Osteoblast (primary cell): ENCODE measurements at regions not wholly inside any gene's neighbourhood (a gene's known extent, or its start where the extent isn't known, plus 50 kb on each side); places are given as distances from the start of the nearest gene placed in this dataset.

Experiments used
- DNase-seq: peaks from one replicate; pipeline ENCODE4 v3.0.0; 2011; ENCODE audit warnings: low spot score, mixed read lengths; ENCODE audit not compliant: insufficient read length; ENCODE audit errors: missing footprints
- H2AFZ ChIP-seq: 2 replicates; pipeline ENCODE4 v1.6.0; 2011; ENCODE audit warnings: mild to moderate bottlenecking, low read length
- H3K27ac ChIP-seq: 2 replicates; pipeline ENCODE4 v1.5.1; 2011; ENCODE audit warnings: mild to moderate bottlenecking, low read depth, low read length, moderate library complexity
- H3K27me3 ChIP-seq: 2 replicates; pipeline ENCODE4 v1.6.0; 2012; ENCODE audit warnings: mild to moderate bottlenecking, control low read depth, inconsistent platforms, low read length, moderate library complexity; ENCODE audit not compliant: insufficient read depth
- H3K36me3 ChIP-seq: 2 replicates; pipeline ENCODE4 v1.5.1; 2011; ENCODE audit warnings: mild to moderate bottlenecking, low read length, control low read depth, moderate library complexity; ENCODE audit not compliant: insufficient read depth
- H3K4me1 ChIP-seq: 2 replicates; pipeline ENCODE4 v1.5.1; 2011; ENCODE audit warnings: mild to moderate bottlenecking, low read length, control low read depth, moderate library complexity; ENCODE audit not compliant: insufficient read depth
- H3K4me2 ChIP-seq: 2 replicates; pipeline ENCODE4 v1.6.0; 2011; ENCODE audit warnings: mild to moderate bottlenecking, low read length; ENCODE audit not compliant: insufficient read depth
- H3K4me3 ChIP-seq: fragments of 200-600 bp; sonication (generic); 3 replicates; pipeline ENCODE4 v1.5.1; 2012; ENCODE audit warnings: mild to moderate bottlenecking, low read length, inconsistent platforms; ENCODE audit not compliant: insufficient read depth
- H3K79me2 ChIP-seq: 2 replicates; pipeline ENCODE4 v1.6.0; 2012; ENCODE audit warnings: mild to moderate bottlenecking, low read length, control low read depth, inconsistent platforms; ENCODE audit not compliant: insufficient read depth
- H3K9me3 ChIP-seq: 2 replicates; pipeline ENCODE4 v1.5.1; 2011; ENCODE audit warnings: low read depth, low read length, control low read depth
- H4K20me1 ChIP-seq: 2 replicates; pipeline ENCODE4 v1.6.0; 2012; ENCODE audit warnings: mild to moderate bottlenecking, low read length, control low read depth; ENCODE audit not compliant: insufficient read depth
- CTCF ChIP-seq: IDR thresholded peaks from 2 replicates; pipeline ENCODE4 v1.5.1; 2011; ENCODE audit warnings: mild to moderate bottlenecking, low read depth, low read length, moderate library complexity; ENCODE audit errors: extremely low read depth

- TF ChIP-seq CTCF: no peak
- H3K27ac ChIP-seq: no peak overlapping the region
- H2AFZ ChIP-seq: no peak overlapping the region
- no peak overlapping the region for H3K4me3 ChIP-seq
- H3K4me2 ChIP-seq: no peak overlapping the region
- H3K4me1 ChIP-seq: peaks cover 7% of the 10 kb centered on the region
- H3K27me3 ChIP-seq: no peaks in the 10 kb centered on the region
- H4K20me1 ChIP-seq: no peaks in the 10 kb centered on the region
- no peaks in the 10 kb centered on the region for H3K79me2 ChIP-seq
- no peaks in the 10 kb centered on the region for H3K36me3 ChIP-seq
- DNase-seq: no peak
- H3K9me3 ChIP-seq: no peaks in the 10 kb centered on the region
These were observed 69.9 kb upstream of the SIPA1L2 start for GRCh38 chr1:232699814-232700213.

- H3K27me3 ChIP-seq: no peaks in the 10 kb centered on the region
- H2AFZ ChIP-seq: no peak overlapping the region
- H3K79me2 ChIP-seq: no peaks in the 10 kb centered on the region
- no peak overlapping the region for H3K4me2 ChIP-seq
- no peak overlapping the region for H3K27ac ChIP-seq
- no peaks in the 10 kb centered on the region for H4K20me1 ChIP-seq
- H3K4me1 ChIP-seq: peaks cover 9% of the 10 kb centered on the region
- H3K36me3 ChIP-seq: no peaks in the 10 kb centered on the region
- no peaks in the 10 kb centered on the region for H3K9me3 ChIP-seq
- no peak for TF ChIP-seq CTCF
- no peak for DNase-seq
- H3K4me3 ChIP-seq: no peak overlapping the region
These were observed 73.0 kb upstream of the SIPA1L2 start for GRCh38 chr1:232702911-232703310.

GRCh38 chr1:232704256-232704655, 74.3 kb upstream of the SIPA1L2 start:
- Histone ChIP-seq H3K27ac (no peak overlapping the region), H3K4me3 (no peak overlapping the region), H3K9me3 (no peaks in the 10 kb centered on the region), H3K4me2 (peak overlapping the region; percentile 28), H3K4me1 (peaks cover 9% of the 10 kb centered on the region), H3K27me3 (no peaks in the 10 kb centered on the region), H3K36me3 (no peaks in the 10 kb centered on the region), H2AFZ (no peak overlapping the region), H3K79me2 (no peaks in the 10 kb centered on the region), H4K20me1 (no peaks in the 10 kb centered on the region)
- no peak for DNase-seq
- no peak for TF ChIP-seq CTCF

- Histone ChIP-seq H3K9me3 (no peaks in the 10 kb centered on the region), H3K27me3 (no peaks in the 10 kb centered on the region), H3K4me1 (peaks cover 9% of the 10 kb centered on the region), H3K27ac (no peak overlapping the region), H3K4me2 (peak overlapping the region; percentile 28), H2AFZ (no peak overlapping the region), H4K20me1 (no peaks in the 10 kb centered on the region), H3K36me3 (no peaks in the 10 kb centered on the region), H3K79me2 (no peaks in the 10 kb centered on the region), H3K4me3 (no peak overlapping the region)
- DNase-seq: peak; percentile 64
- no peak for TF ChIP-seq CTCF
These were observed 75.1 kb upstream of the SIPA1L2 start for GRCh38 chr1:232704694-232705680.
